ENCODE measurements at regions not wholly inside any gene's neighbourhood (a gene's known extent, or its start where the extent isn't known, plus 50 kb on each side); places are given as distances from the start of the nearest gene placed in this dataset.
A peak's percentile ranks its signal among the peaks of the same experiment; 100 is the strongest.

- no peaks in the 10 kb centered on the region for H3K36me3 ChIP-seq (ENCODE audit: insufficient read depth, low read length)
Observed at GRCh38 chr13:85659493-85659892, 139.7 kb downstream of the SLITRK6 start.

GRCh38 chr13:85657942-85658341, 141.3 kb downstream of the SLITRK6 start:
- Histone ChIP-seq H3K4me3 (ENCODE audit: low read length) (no peak overlapping the region), H3K4me1 (ENCODE audit: insufficient read depth, low read length) (no peaks in the 10 kb centered on the region), H3K36me3 (ENCODE audit: insufficient read depth, low read length) (no peaks in the 10 kb centered on the region), H2AFZ (ENCODE audit: low read depth, low read length) (no peak overlapping the region), H3K27me3 (ENCODE audit: insufficient read depth, low read length) (no peaks in the 10 kb centered on the region), H3K9me3 (ENCODE audit: low read length) (no peaks in the 10 kb centered on the region)

More at GRCh38 chr13:85659493-85659892, 139.7 kb downstream of the SLITRK6 start:
- Histone ChIP-seq H3K4me3 (ENCODE audit: low read length) (no peak overlapping the region), H3K9me3 (ENCODE audit: low read length) (no peaks in the 10 kb centered on the region), H3K27me3 (ENCODE audit: insufficient read depth, low read length) (no peaks in the 10 kb centered on the region), H2AFZ (ENCODE audit: low read depth, low read length) (no peak overlapping the region), H3K4me1 (ENCODE audit: insufficient read depth, low read length) (no peaks in the 10 kb centered on the region)

- H3K36me3 ChIP-seq (ENCODE audit: insufficient read depth, low read length) = no peaks in the 10 kb centered on the region
- no peaks in the 10 kb centered on the region for H3K27me3 ChIP-seq (ENCODE audit: insufficient read depth, low read length)
- no peak overlapping the region for H2AFZ ChIP-seq (ENCODE audit: low read depth, low read length)
- no peak overlapping the region for H3K4me3 ChIP-seq (ENCODE audit: low read length)
- H3K9me3 ChIP-seq (ENCODE audit: low read length) = no peaks in the 10 kb centered on the region
- H3K4me1 ChIP-seq (ENCODE audit: insufficient read depth, low read length) = no peaks in the 10 kb centered on the region
Observed at GRCh38 chr13:85655040-85655439, 144.2 kb downstream of the SLITRK6 start.

- Histone ChIP-seq H3K27me3 (ENCODE audit: insufficient read depth, low read length) (no peaks in the 10 kb centered on the region), H3K36me3 (ENCODE audit: insufficient read depth, low read length) (no peaks in the 10 kb centered on the region), H3K4me1 (ENCODE audit: insufficient read depth, low read length) (no peaks in the 10 kb centered on the region), H2AFZ (ENCODE audit: low read depth, low read length) (no peak overlapping the region), H3K4me3 (ENCODE audit: low read length) (no peak overlapping the region), H3K9me3 (ENCODE audit: low read length) (no peaks in the 10 kb centered on the region)
Observed at GRCh38 chr13:85654227-85654626, 145.0 kb downstream of the SLITRK6 start.

GRCh38 chr13:85653681-85654080, 145.5 kb downstream of the SLITRK6 start:
- Histone ChIP-seq H3K9me3 (ENCODE audit: low read length) (no peaks in the 10 kb centered on the region), H3K27me3 (ENCODE audit: insufficient read depth, low read length) (no peaks in the 10 kb centered on the region), H3K4me3 (ENCODE audit: low read length) (no peak overlapping the region), H3K4me1 (ENCODE audit: insufficient read depth, low read length) (no peaks in the 10 kb centered on the region), H3K36me3 (ENCODE audit: insufficient read depth, low read length) (no peaks in the 10 kb centered on the region), H2AFZ (ENCODE audit: low read depth, low read length) (no peak overlapping the region)

GRCh38 chr13:85652491-85652890, 146.7 kb downstream of the SLITRK6 start:
- H3K9me3 ChIP-seq (ENCODE audit: low read length) = no peaks in the 10 kb centered on the region
- no peaks in the 10 kb centered on the region for H3K4me1 ChIP-seq (ENCODE audit: insufficient read depth, low read length)
- no peaks in the 10 kb centered on the region for H3K36me3 ChIP-seq (ENCODE audit: insufficient read depth, low read length)
- no peak overlapping the region for H3K4me3 ChIP-seq (ENCODE audit: low read length)
- H2AFZ ChIP-seq (ENCODE audit: low read depth, low read length) = peak overlapping the region; percentile 19
- no peaks in the 10 kb centered on the region for H3K27me3 ChIP-seq (ENCODE audit: insufficient read depth, low read length)

GRCh38 chr13:85651440-85651839, 147.8 kb downstream of the SLITRK6 start:
- Histone ChIP-seq H3K9me3 (ENCODE audit: low read length) (no peaks in the 10 kb centered on the region), H3K4me1 (ENCODE audit: insufficient read depth, low read length) (no peaks in the 10 kb centered on the region), H3K27me3 (ENCODE audit: insufficient read depth, low read length) (no peaks in the 10 kb centered on the region), H3K4me3 (ENCODE audit: low read length) (no peak overlapping the region), H3K36me3 (ENCODE audit: insufficient read depth, low read length) (no peaks in the 10 kb centered on the region), H2AFZ (ENCODE audit: low read depth, low read length) (no peak overlapping the region)

- Histone ChIP-seq H3K4me3 (ENCODE audit: low read length) (no peak overlapping the region), H3K4me1 (ENCODE audit: insufficient read depth, low read length) (no peaks in the 10 kb centered on the region), H3K27me3 (ENCODE audit: insufficient read depth, low read length) (no peaks in the 10 kb centered on the region), H3K36me3 (ENCODE audit: insufficient read depth, low read length) (no peaks in the 10 kb centered on the region), H3K9me3 (ENCODE audit: low read length) (no peaks in the 10 kb centered on the region), H2AFZ (ENCODE audit: low read depth, low read length) (no peak overlapping the region)
Observed at GRCh38 chr13:85650613-85651012, 148.6 kb downstream of the SLITRK6 start.

- Histone ChIP-seq H3K36me3 (ENCODE audit: insufficient read depth, low read length) (no peaks in the 10 kb centered on the region), H3K4me3 (ENCODE audit: low read length) (no peak overlapping the region), H3K27me3 (ENCODE audit: insufficient read depth, low read length) (no peaks in the 10 kb centered on the region), H3K4me1 (ENCODE audit: insufficient read depth, low read length) (no peaks in the 10 kb centered on the region), H3K9me3 (ENCODE audit: low read length) (no peaks in the 10 kb centered on the region), H2AFZ (ENCODE audit: low read depth, low read length) (no peak overlapping the region)
Observed at GRCh38 chr13:85640727-85641126, 158.5 kb downstream of the SLITRK6 start.

- Histone ChIP-seq H2AFZ (ENCODE audit: low read depth, low read length) (no peak overlapping the region), H3K27me3 (ENCODE audit: insufficient read depth, low read length) (no peaks in the 10 kb centered on the region), H3K4me1 (ENCODE audit: insufficient read depth, low read length) (no peaks in the 10 kb centered on the region), H3K36me3 (ENCODE audit: insufficient read depth, low read length) (no peaks in the 10 kb centered on the region), H3K4me3 (ENCODE audit: low read length) (no peak overlapping the region), H3K9me3 (ENCODE audit: low read length) (no peaks in the 10 kb centered on the region)
Observed at GRCh38 chr13:85638815-85639393, 160.3 kb downstream of the SLITRK6 start.

- H3K36me3 ChIP-seq (ENCODE audit: insufficient read depth, low read length) = no peaks in the 10 kb centered on the region
- H3K4me1 ChIP-seq (ENCODE audit: insufficient read depth, low read length) = no peaks in the 10 kb centered on the region
- H2AFZ ChIP-seq (ENCODE audit: low read depth, low read length) = no peak overlapping the region
- no peak overlapping the region for H3K4me3 ChIP-seq (ENCODE audit: low read length)
- no peaks in the 10 kb centered on the region for H3K9me3 ChIP-seq (ENCODE audit: low read length)
- H3K27me3 ChIP-seq (ENCODE audit: insufficient read depth, low read length) = no peaks in the 10 kb centered on the region
Observed at GRCh38 chr13:85638265-85638664, 161.0 kb downstream of the SLITRK6 start.

GRCh38 chr13:85632526-85633195, 166.6 kb downstream of the SLITRK6 start:
- Histone ChIP-seq H3K4me3 (ENCODE audit: low read length) (no peak overlapping the region), H3K9me3 (ENCODE audit: low read length) (no peaks in the 10 kb centered on the region), H2AFZ (ENCODE audit: low read depth, low read length) (no peak overlapping the region), H3K4me1 (ENCODE audit: insufficient read depth, low read length) (no peaks in the 10 kb centered on the region), H3K27me3 (ENCODE audit: insufficient read depth, low read length) (no peaks in the 10 kb centered on the region), H3K36me3 (ENCODE audit: insufficient read depth, low read length) (no peaks in the 10 kb centered on the region)

- Histone ChIP-seq H2AFZ (ENCODE audit: low read depth, low read length) (no peak overlapping the region), H3K9me3 (ENCODE audit: low read length) (no peaks in the 10 kb centered on the region), H3K36me3 (ENCODE audit: insufficient read depth, low read length) (no peaks in the 10 kb centered on the region), H3K4me1 (ENCODE audit: insufficient read depth, low read length) (no peaks in the 10 kb centered on the region), H3K27me3 (ENCODE audit: insufficient read depth, low read length) (no peaks in the 10 kb centered on the region), H3K4me3 (ENCODE audit: low read length) (no peak overlapping the region)
Observed at GRCh38 chr13:85631801-85632200, 167.4 kb downstream of the SLITRK6 start.

GRCh38 chr13:85626603-85627002, 172.6 kb downstream of the SLITRK6 start:
- Histone ChIP-seq H2AFZ (ENCODE audit: low read depth, low read length) (no peak overlapping the region), H3K9me3 (ENCODE audit: low read length) (no peaks in the 10 kb centered on the region), H3K4me3 (ENCODE audit: low read length) (no peak overlapping the region), H3K27me3 (ENCODE audit: insufficient read depth, low read length) (no peaks in the 10 kb centered on the region), H3K36me3 (ENCODE audit: insufficient read depth, low read length) (no peaks in the 10 kb centered on the region), H3K4me1 (ENCODE audit: insufficient read depth, low read length) (no peaks in the 10 kb centered on the region)

Data from neuron (in vitro differentiated cells).